ENCODE measurements at regions not wholly inside any gene's neighbourhood (a gene's known extent, or its start where the extent isn't known, plus 50 kb on each side); places are given as distances from the start of the nearest gene placed in this dataset.

GRCh38 chr2:45274250-45274926 lies 265.1 kb upstream of the SIX2 start:
- DNase-seq = peak in 2 of 3 experiments; percentile 76 to 92

- DNase-seq = peak in 2 of 3 experiments; percentile 76 to 95
Observed at GRCh38 chr2:45273412-45274249, 264.4 kb upstream of the SIX2 start.

GRCh38 chr2:45272549-45273265 lies 263.5 kb upstream of the SIX2 start:
- peak in 2 of 3 experiments; percentile 25 to 59 for DNase-seq

GRCh38 chr2:45269149-45269793 lies 260.0 kb upstream of the SIX2 start:
- peak in 2 of 3 experiments; percentile 20 to 44 for DNase-seq

- DNase-seq = no peak
Observed at GRCh38 chr2:45268631-45269030, 259.4 kb upstream of the SIX2 start.

- peak in 1 of 3 experiments; percentile 22 for DNase-seq
Observed at GRCh38 chr2:45267062-45267792, 258.0 kb upstream of the SIX2 start.

- DNase-seq = no peak
Observed at GRCh38 chr2:45265336-45265735, 256.1 kb upstream of the SIX2 start.

GRCh38 chr2:45264227-45265225 lies 255.3 kb upstream of the SIX2 start:
- no peak for DNase-seq

- DNase-seq = peak in 2 of 3 experiments; percentile 25 to 65
Observed at GRCh38 chr2:45263147-45263546, 253.9 kb upstream of the SIX2 start.

- DNase-seq = peak in 1 of 3 experiments; percentile 11
Observed at GRCh38 chr2:45261746-45262145, 252.5 kb upstream of the SIX2 start.

- DNase-seq = no peak
Observed at GRCh38 chr2:45260946-45261345, 251.7 kb upstream of the SIX2 start.

GRCh38 chr2:45259547-45260160 lies 250.4 kb upstream of the SIX2 start:
- DNase-seq = peak in 1 of 3 experiments; percentile 44

GRCh38 chr2:45259138-45259537 lies 249.9 kb upstream of the SIX2 start:
- peak; percentile 75 to 97 (median 92) for DNase-seq

GRCh38 chr2:45258311-45258710 lies 249.1 kb upstream of the SIX2 start:
- DNase-seq = no peak

GRCh38 chr2:45257820-45258219 lies 248.6 kb upstream of the SIX2 start:
- DNase-seq = peak in 1 of 3 experiments; percentile 79

- peak in 2 of 3 experiments; percentile 88 to 94 for DNase-seq
Observed at GRCh38 chr2:45256867-45257641, 247.8 kb upstream of the SIX2 start.

GRCh38 chr2:45256173-45256866 lies 247.1 kb upstream of the SIX2 start:
- no peak for DNase-seq

- DNase-seq = no peak
Observed at GRCh38 chr2:45255563-45255962, 246.3 kb upstream of the SIX2 start.

- no peak for DNase-seq
Observed at GRCh38 chr2:45254025-45254424, 244.8 kb upstream of the SIX2 start.

All from NCI-H1417 (cell line).